NT2/D1 (cell line): ENCODE measurements at regions not wholly inside any gene's neighbourhood (a gene's known extent, or its start where the extent isn't known, plus 50 kb on each side); places are given as distances from the start of the nearest gene placed in this dataset.

Source experiments
- SUZ12 ChIP-seq: IDR thresholded peaks from 2 replicates; pipeline ENCODE4 v1.6.1; 2011; ENCODE audit not compliant: insufficient read length, insufficient read depth; ENCODE audit errors: extremely low read depth
- YY1 ChIP-seq: IDR thresholded peaks from 2 replicates; pipeline ENCODE4 v1.6.1; 2011; ENCODE audit not compliant: insufficient read length, insufficient read depth

GRCh38 chr14:54129850-54130640 lies 173.4 kb upstream of the BMP4 start:
- no peak for TF ChIP-seq YY1
- no peak for TF ChIP-seq SUZ12
